ENCODE measurements at regions not wholly inside any gene's neighbourhood (a gene's known extent, or its start where the extent isn't known, plus 50 kb on each side); places are given as distances from the start of the nearest gene placed in this dataset.
"Not testable (repeated sequence)": the region's sequence is repeated elsewhere in the genome, so short reads cannot be mapped to it uniquely, and the experiment has no call there.

GRCh38 chr2:91522877-91523276 is 2831.4 kb downstream of the RPIA start:
- TF ChIP-seq CTCF, EZH2, EZH2phosphoT487 (IDR thresholded peaks at IDR 0.05): not testable (repeated sequence)

Measured in neural progenitor cell (in vitro differentiated cells).